ENCODE measurements at regions not wholly inside any gene's neighbourhood (a gene's known extent, or its start where the extent isn't known, plus 50 kb on each side); places are given as distances from the start of the nearest gene placed in this dataset.

GRCh38 chr7:108810756-108811385 is 241.2 kb downstream of the DNAJB9 start:
- TF ChIP-seq BACH2 (CRISPR knock-in tag; IDR thresholded peaks at IDR 0.05; ENCODE audit: borderline replicate concordance) (no peak), SNAI2 (CRISPR knock-in tag; IDR thresholded peaks at IDR 0.05) (no peak), ZFP3 (CRISPR knock-in tag; IDR thresholded peaks at IDR 0.05) (no peak), PPARA (CRISPR knock-in tag; IDR thresholded peaks at IDR 0.05; ENCODE audit: borderline replicate concordance) (no peak), RARB (CRISPR knock-in tag; IDR thresholded peaks at IDR 0.05) (no peak)

Data from SK-N-SH treated with all-trans-retinoic acid at 6 μM for 48 hours (cell line).